ENCODE measurements at regions not wholly inside any gene's neighbourhood (a gene's known extent, or its start where the extent isn't known, plus 50 kb on each side); places are given as distances from the start of the nearest gene placed in this dataset.
"Not testable (repeated sequence)": the region's sequence is repeated elsewhere in the genome, so short reads cannot be mapped to it uniquely, and the experiment has no call there.

DNA sequence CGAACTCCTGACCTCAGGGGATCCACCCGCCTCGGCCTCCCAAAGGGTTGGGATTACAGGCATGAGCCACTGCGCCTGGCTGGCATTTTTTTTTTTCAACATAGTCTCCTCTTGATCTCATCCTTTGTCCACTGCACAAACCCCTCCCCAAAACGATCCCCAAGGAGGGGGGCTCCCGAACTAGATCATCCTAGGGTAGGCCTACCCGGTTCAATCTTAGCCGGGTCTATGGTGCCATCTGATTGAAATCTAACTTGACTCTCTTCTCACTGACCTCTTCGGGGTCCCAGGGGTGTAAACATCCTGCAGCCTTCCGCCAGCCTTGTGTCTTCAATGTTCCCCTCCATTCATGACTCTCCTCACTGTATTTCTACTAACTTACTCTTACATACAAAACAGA lies 140.5 kb upstream of the CRHR1 start:
- Histone ChIP-seq H3K4me1 (peaks cover 0 to 16% (median 5%) of the 10 kb centered on the region in 6 donors), H3K27ac (no peak overlapping the region), H3K9me3 (no peaks in the 10 kb centered on the region), H3K4me3 (no peak overlapping the region), H3K36me3 (peaks cover 0 to 11% (median 4%) of the 10 kb centered on the region in 6 donors), H3K27me3 (replicated peaks in 1 of 7) (peaks cover 0 to 32% (median 6%) of the 10 kb centered on the region in 7 donors)
- intact Hi-C loops (cut with DNase I; ENCODE audit: low total_unique reads) = loop anchor here (5.0 kb wide), 1 partner anchor 189 kb away; no protein-coding TSS in a partner anchor
- WGBS, 5 donors = 83 to 92% (median 90%) methylated on average over 10 of the region's 10 CpGs
- no peak for DNase-seq
- TF ChIP-seq CTCF (IDR thresholded peaks at IDR 0.05 in 8 of 11, conservative IDR thresholded peaks at IDR 0.05 in 3 of 11) (no peak), POLR2AphosphoS5 (IDR thresholded peaks at IDR 0.05) (no peak), POLR2A (IDR thresholded peaks at IDR 0.05) (no peak)

DNA sequence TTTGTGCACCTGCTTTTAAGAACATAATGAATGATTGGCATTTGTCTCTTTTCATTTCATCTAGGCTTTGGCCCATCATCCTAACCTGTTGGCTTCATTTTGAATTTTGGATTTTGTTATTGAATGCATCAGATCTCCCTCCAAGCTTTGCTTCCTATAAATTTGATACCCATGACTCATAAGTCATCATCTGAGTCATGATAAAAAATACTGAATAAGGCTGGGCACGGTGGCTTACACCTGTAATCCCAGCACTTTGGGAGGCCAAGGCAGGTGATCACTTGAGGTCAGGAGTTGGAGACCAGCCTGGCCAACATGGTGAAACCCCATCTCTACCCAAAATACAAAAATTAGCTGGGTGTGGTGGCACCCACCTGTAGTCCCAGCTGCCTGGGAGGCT lies 139.5 kb upstream of the CRHR1 start:
- H3K9me3 ChIP-seq, H3K36me3 ChIP-seq, H3K4me3 ChIP-seq, H3K27ac ChIP-seq: not testable (repeated sequence)
- Histone ChIP-seq H3K4me1 (peaks cover 0 to 15% (median 5%) of the 10 kb centered on the region in 6 donors), H3K27me3 (replicated peaks in 1 of 7) (peaks cover 0 to 42% (median 6%) of the 10 kb centered on the region in 7 donors)
- 66 to 89% (median 73%) methylated on average over 1 of the region's 1 CpG for WGBS, 5 donors
- intact Hi-C loops (cut with DNase I; ENCODE audit: low total_unique reads) = loop anchor here (5.0 kb wide), 1 partner anchor 188 kb away; no protein-coding TSS in a partner anchor
- DNase-seq = peak; percentile 10

DNA sequence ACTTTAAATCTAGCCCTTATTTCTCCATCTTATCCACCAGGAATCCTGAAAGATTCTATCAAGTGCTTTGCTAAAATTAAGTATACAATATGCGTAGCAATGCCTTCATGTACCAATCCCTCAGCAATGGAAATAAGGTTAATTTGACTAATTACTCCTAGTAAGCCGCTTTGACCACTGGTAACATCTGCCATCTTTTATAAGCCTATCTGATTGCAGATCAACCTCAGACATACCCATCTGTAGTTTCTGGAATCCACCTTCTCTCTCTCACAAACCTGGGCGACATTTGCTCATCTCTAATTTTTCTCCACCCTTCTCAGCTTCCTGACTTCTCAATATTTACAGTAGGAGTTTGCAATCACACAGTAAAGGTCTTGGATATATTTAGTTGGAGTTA lies 138.8 kb upstream of the CRHR1 start:
- intact Hi-C loops (cut with DNase I; ENCODE audit: low total_unique reads) = no loop called here
- H3K4me1 ChIP-seq = peaks cover 0 to 12% (median 2%) of the 10 kb centered on the region in 6 donors
- WGBS, 5 donors = 88 to 98% (median 90%) methylated on average over 3 of the region's 3 CpGs
- no peak for DNase-seq
- H3K27ac ChIP-seq = no peak overlapping the region
- peaks cover 0 to 49% (median 6%) of the 10 kb centered on the region in 7 donors for H3K27me3 ChIP-seq (replicated peaks in 1 of 7)
- H3K4me3 ChIP-seq = no peak overlapping the region
- TF ChIP-seq POLR2AphosphoS5 (IDR thresholded peaks at IDR 0.05) = no peak
- no peak for TF ChIP-seq POLR2A (IDR thresholded peaks at IDR 0.05)
- TF ChIP-seq CTCF (IDR thresholded peaks at IDR 0.05 in 8 of 11, conservative IDR thresholded peaks at IDR 0.05 in 3 of 11) = no peak
- H3K36me3 ChIP-seq = no peaks in the 10 kb centered on the region
- H3K9me3 ChIP-seq = no peaks in the 10 kb centered on the region

DNA sequence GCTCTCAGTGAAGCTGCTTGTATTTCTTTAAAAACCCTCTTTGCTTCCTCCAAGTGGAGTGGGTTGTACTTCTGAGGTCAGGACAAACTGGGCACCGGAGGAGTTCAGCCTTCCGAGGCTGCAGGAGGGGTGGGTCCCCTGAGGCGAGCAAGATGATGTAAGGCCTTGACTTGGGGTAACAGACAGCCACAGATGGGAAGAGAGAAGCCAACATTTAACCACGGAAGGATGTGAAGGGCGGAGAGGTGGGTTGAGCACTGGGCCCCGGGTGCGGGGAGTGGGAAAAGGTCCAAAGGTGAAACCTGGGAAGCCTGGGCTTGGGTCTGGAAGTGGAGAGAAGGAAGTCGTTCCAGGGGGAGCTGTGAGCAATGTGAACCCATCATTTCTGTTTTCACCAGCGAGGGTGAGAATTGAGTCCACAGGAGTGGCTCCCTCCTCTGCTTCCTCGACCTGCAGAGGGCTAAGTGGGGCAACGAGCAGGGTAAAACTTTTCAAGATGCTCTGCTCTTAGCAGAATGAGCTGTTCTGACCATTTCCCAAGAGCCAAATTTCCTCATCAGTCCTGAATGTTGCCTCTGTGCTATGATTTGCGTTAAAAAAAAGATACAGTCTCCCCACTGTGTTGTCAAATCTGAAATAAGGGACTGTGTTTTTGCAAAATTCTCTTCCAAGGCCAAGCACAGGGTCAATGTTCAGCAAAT lies 137.7 kb upstream of the CRHR1 start:
- WGBS, 5 donors = 10 to 15% (median 13%) methylated on average over 12 of the region's 12 CpGs
- intact Hi-C loops (cut with DNase I; ENCODE audit: low total_unique reads) = no loop called here
- TF ChIP-seq POLR2A (IDR thresholded peaks at IDR 0.05) (no peak), POLR2AphosphoS5 (IDR thresholded peaks at IDR 0.05) (no peak), CTCF (IDR thresholded peaks at IDR 0.05 in 8 of 11, conservative IDR thresholded peaks at IDR 0.05 in 3 of 11) (no peak)
- H3K36me3 ChIP-seq = no peaks in the 10 kb centered on the region
- DNase-seq = peak; percentile 29
- H3K9me3 ChIP-seq = no peaks in the 10 kb centered on the region
- no peak overlapping the region for H3K27ac ChIP-seq
- peaks cover 0 to 59% (median 6%) of the 10 kb centered on the region in 7 donors for H3K27me3 ChIP-seq (replicated peaks in 1 of 7)
- peaks cover 0 to 13% (median 0%) of the 10 kb centered on the region in 6 donors for H3K4me1 ChIP-seq
- H3K4me3 ChIP-seq = no peak overlapping the region
